ENCODE measurements at regions not wholly inside any gene's neighbourhood (a gene's known extent, or its start where the extent isn't known, plus 50 kb on each side); places are given as distances from the start of the nearest gene placed in this dataset.

DNA sequence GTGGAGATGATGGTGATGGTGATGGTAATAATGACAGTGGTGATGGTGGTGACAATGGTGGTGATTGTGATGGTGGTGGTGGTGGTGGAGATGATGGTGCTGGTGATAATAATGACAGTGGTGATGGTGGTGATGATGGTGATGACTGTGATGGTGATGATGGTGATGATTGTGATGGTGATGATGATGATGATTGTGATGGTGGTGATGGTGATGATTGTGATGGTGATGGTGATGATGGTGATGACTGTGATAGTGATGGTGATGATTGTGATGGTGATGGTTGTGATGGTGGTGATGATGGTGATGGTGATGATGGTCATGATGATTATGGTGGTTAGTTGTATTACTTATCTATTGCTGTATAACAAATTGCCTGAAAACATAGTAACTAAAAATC, 108.9 kb upstream of the NKX1-1 start:
- TF ChIP-seq, protein P1, sequence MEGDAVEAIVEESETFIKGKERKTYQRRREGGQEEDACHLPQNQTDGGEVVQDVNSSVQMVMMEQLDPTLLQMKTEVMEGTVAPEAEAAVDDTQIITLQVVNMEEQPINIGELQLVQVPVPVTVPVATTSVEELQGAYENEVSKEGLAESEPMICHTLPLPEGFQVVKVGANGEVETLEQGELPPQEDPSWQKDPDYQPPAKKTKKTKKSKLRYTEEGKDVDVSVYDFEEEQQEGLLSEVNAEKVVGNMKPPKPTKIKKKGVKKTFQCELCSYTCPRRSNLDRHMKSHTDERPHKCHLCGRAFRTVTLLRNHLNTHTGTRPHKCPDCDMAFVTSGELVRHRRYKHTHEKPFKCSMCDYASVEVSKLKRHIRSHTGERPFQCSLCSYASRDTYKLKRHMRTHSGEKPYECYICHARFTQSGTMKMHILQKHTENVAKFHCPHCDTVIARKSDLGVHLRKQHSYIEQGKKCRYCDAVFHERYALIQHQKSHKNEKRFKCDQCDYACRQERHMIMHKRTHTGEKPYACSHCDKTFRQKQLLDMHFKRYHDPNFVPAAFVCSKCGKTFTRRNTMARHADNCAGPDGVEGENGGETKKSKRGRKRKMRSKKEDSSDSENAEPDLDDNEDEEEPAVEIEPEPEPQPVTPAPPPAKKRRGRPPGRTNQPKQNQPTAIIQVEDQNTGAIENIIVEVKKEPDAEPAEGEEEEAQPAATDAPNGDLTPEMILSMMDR (conservative IDR thresholded peaks at IDR 0.05; ENCODE audit: low read depth, low read length), result no peak
- no peak for TF ChIP-seq EZH2 (IDR thresholded peaks at IDR 0.05; ENCODE audit: borderline replicate concordance, low read depth, low read length, poor library complexity, severe bottlenecking)

Data from A673 (cell line).